IMR-90 (cell line): ENCODE measurements at regions not wholly inside any gene's neighbourhood (a gene's known extent, or its start where the extent isn't known, plus 50 kb on each side); places are given as distances from the start of the nearest gene placed in this dataset.

Experiments used
- ATAC-seq: fragments of 200-7000 bp; cut with Tn5 transposase; 2 replicates; pipeline ENCODE4 v1.9.1; 2020; ENCODE audit warnings: low read depth, mild to moderate bottlenecking, moderate library complexity
- BruUV-seq: library from RNA; stranded (reverse); fragments of 400-500 nt; replicated peaks from 2 replicates; lab custom pipeline; 2021; lab: Mats Ljungman, UMichigan
- CTCF ChIA-PET: fragments of 300-600 bp; formaldehyde crosslinking; extraction: SDS; loops from one replicate; lab custom pipeline; 2021; ENCODE audit warnings: antibody characterized with exemption; lab: Yijun Ruan, JAX
- POLR2A ChIA-PET: fragments of 300-600 bp; sonication (Branson Sonifier 250); formaldehyde crosslinking; loops from one replicate; lab custom pipeline; 2022; ENCODE audit warnings: antibody characterized with exemption; ENCODE audit not compliant: unreplicated experiment; lab: Charles Lee
- DNase-seq: peaks from one replicate; pipeline ENCODE4 v3.0.0; 2013
- H2AFZ ChIP-seq: replicated peaks from 2 replicates; pipeline ENCODE3; 2013; ENCODE audit warnings: low read length, mild to moderate bottlenecking; ENCODE audit not compliant: poor library complexity
- H2AK5ac ChIP-seq: 2 replicates; pipeline ENCODE4 v1.6.1; 2013; ENCODE audit warnings: low read depth, low read length, inconsistent platforms
- H2AK9ac ChIP-seq: replicated peaks from 2 replicates; pipeline ENCODE3; 2013; ENCODE audit warnings: mild to moderate bottlenecking, low read depth, low read length, moderate library complexity; ENCODE audit not compliant: poor library complexity
- H2BK120ac ChIP-seq: 2 replicates; pipeline ENCODE4 v1.6.1; 2013; ENCODE audit warnings: low read depth, low read length, inconsistent platforms
- H2BK15ac ChIP-seq: 3 replicates; pipeline ENCODE4 v1.6.1; 2013; ENCODE audit warnings: low read depth, low read length, inconsistent platforms
- H2BK20ac ChIP-seq: 2 replicates; pipeline ENCODE4 v1.6.1; 2013; ENCODE audit warnings: low read depth, mild to moderate bottlenecking, inconsistent platforms, low read length, moderate library complexity
- H2BK5ac ChIP-seq: 2 replicates; pipeline ENCODE4 v1.6.1; 2013; ENCODE audit warnings: mild to moderate bottlenecking, low read depth, low read length, inconsistent platforms; ENCODE audit not compliant: poor library complexity, severe bottlenecking
- H3K14ac ChIP-seq: replicated peaks from 2 replicates; pipeline ENCODE4 v1.6.1; 2013; ENCODE audit warnings: low read depth, low read length, inconsistent platforms
- H3K18ac ChIP-seq: 2 replicates; pipeline ENCODE4 v1.6.1; 2013; ENCODE audit warnings: low read depth, low read length, control low read depth
- H3K23ac ChIP-seq: 2 replicates; pipeline ENCODE4 v1.6.1; 2013; ENCODE audit warnings: low read depth, low read length, inconsistent platforms
- H3K27ac ChIP-seq: 2 replicates; pipeline ENCODE4 v1.5.1; 2013; ENCODE audit warnings: mild to moderate bottlenecking, control low read depth, low read length; ENCODE audit not compliant: insufficient read depth
- H3K27me3 ChIP-seq: 2 replicates; pipeline ENCODE4 v1.6.1; 2013; ENCODE audit warnings: low read length; ENCODE audit not compliant: control insufficient read depth, insufficient read depth
- H3K36me3 ChIP-seq: 2 replicates; pipeline ENCODE4 v1.6.1; 2013; ENCODE audit warnings: low read length, mixed read lengths; ENCODE audit not compliant: control insufficient read depth, insufficient read depth
- H3K4ac ChIP-seq: 2 replicates; pipeline ENCODE4 v1.6.1; 2013; ENCODE audit warnings: low read depth, low read length, inconsistent platforms
- H3K4me1 ChIP-seq: 2 replicates; pipeline ENCODE4 v1.6.1; 2013; ENCODE audit warnings: low read length, mixed read lengths; ENCODE audit not compliant: control insufficient read depth, insufficient read depth
- H3K4me2 ChIP-seq: 2 replicates; pipeline ENCODE4 v1.6.1; 2013; ENCODE audit warnings: low read depth, mild to moderate bottlenecking, control low read depth, low read length, moderate library complexity
- H3K4me3 ChIP-seq: 2 replicates; pipeline ENCODE4 v1.5.1; 2013; ENCODE audit warnings: low read depth, mild to moderate bottlenecking, control low read depth, low read length, moderate library complexity; ENCODE audit not compliant: insufficient read depth
- H3K56ac ChIP-seq: 2 replicates; pipeline ENCODE4 v1.6.1; 2013; ENCODE audit warnings: low read length, inconsistent platforms; ENCODE audit not compliant: insufficient read depth; ENCODE audit errors: extremely low read depth
- H3K79me1 ChIP-seq, 2 experiments: 2 replicates each; pipeline ENCODE4 v1.6.1; 2013; ENCODE audit warnings: low read length in 2 of 2, inconsistent platforms in 1 of 2, low read depth in 1 of 2
- H3K9ac ChIP-seq: 2 replicates; pipeline ENCODE4 v1.6.1; 2013; ENCODE audit warnings: low read depth, low read length, control low read depth
- H3K9me1 ChIP-seq: 2 replicates; pipeline ENCODE4 v1.6.1; 2013; ENCODE audit warnings: low read length, inconsistent platforms; ENCODE audit not compliant: insufficient read depth
- H3K9me3 ChIP-seq: 2 replicates; pipeline ENCODE4 v1.6.1; 2013; ENCODE audit warnings: low read length; ENCODE audit not compliant: control insufficient read depth, insufficient read depth
- H4K20me1 ChIP-seq: 2 replicates; pipeline ENCODE4 v1.6.1; 2013; ENCODE audit warnings: low read length, inconsistent platforms; ENCODE audit not compliant: insufficient read depth
- H4K5ac ChIP-seq: 2 replicates; pipeline ENCODE4 v1.6.1; 2013; ENCODE audit warnings: mild to moderate bottlenecking, low read depth, low read length, control low read depth
- H4K8ac ChIP-seq, 2 experiments: 2 replicates each; pipeline ENCODE4 v1.6.1; 2013; ENCODE audit warnings: low read depth in 2 of 2, low read length in 2 of 2, control low read depth in 1 of 2, inconsistent platforms in 1 of 2
- H4K91ac ChIP-seq: 2 replicates; pipeline ENCODE4 v1.6.1; 2013; ENCODE audit warnings: low read depth, low read length, inconsistent platforms; ENCODE audit not compliant: insufficient read depth
- BHLHE40 ChIP-seq: fragments of 150-350 bp; IDR thresholded peaks from 2 replicates; pipeline ENCODE4 v1.6.1; 2016; ENCODE audit warnings: mild to moderate bottlenecking, low read depth, low read length
- CEBPB ChIP-seq: IDR thresholded peaks from 2 replicates; pipeline ENCODE4 v1.6.1; 2012; ENCODE audit warnings: low read depth, low read length, improper control_type of control experiment
- CHD1 ChIP-seq: IDR thresholded peaks from 2 replicates; pipeline ENCODE4 v1.6.1; 2012; ENCODE audit warnings: low read depth, low read length, improper control_type of control experiment
- FOS ChIP-seq: fragments of 150-350 bp; IDR thresholded peaks from 2 replicates; pipeline ENCODE4 v1.6.1; 2016; ENCODE audit warnings: low read depth, low read length
- MAFK ChIP-seq: IDR thresholded peaks from 2 replicates; pipeline ENCODE4 v1.6.1; 2012; ENCODE audit warnings: low read depth, low read length, improper control_type of control experiment
- MAZ ChIP-seq: IDR thresholded peaks from 2 replicates; pipeline ENCODE4 v1.6.1; 2012; ENCODE audit warnings: low read depth, mild to moderate bottlenecking, low read length, improper control_type of control experiment, moderate library complexity, borderline replicate concordance
- MXI1 ChIP-seq: IDR thresholded peaks from 2 replicates; pipeline ENCODE4 v1.6.1; 2012; ENCODE audit warnings: low read depth, mild to moderate bottlenecking, low read length, moderate library complexity, borderline replicate concordance
- NFE2L2 ChIP-seq: fragments of 150-350 bp; IDR thresholded peaks from 2 replicates; pipeline ENCODE4 v1.6.1; 2016; ENCODE audit warnings: low read depth, mild to moderate bottlenecking, low read length
- POLR2A ChIP-seq: IDR thresholded peaks from 2 replicates; pipeline ENCODE4 v1.6.1; 2012; ENCODE audit warnings: mild to moderate bottlenecking, low read depth, low read length
- RAD21 ChIP-seq: IDR thresholded peaks from 2 replicates; pipeline ENCODE4 v1.6.1; 2012; ENCODE audit warnings: low read length, improper control_type of control experiment
- RCOR1 ChIP-seq: IDR thresholded peaks from 2 replicates; pipeline ENCODE4 v1.6.1; 2012; ENCODE audit warnings: mild to moderate bottlenecking, low read length, improper control_type of control experiment; ENCODE audit not compliant: insufficient replicate concordance
- RFX5 ChIP-seq: IDR thresholded peaks from 2 replicates; pipeline ENCODE4 v1.8.0; 2012; ENCODE audit warnings: low read depth, mild to moderate bottlenecking, low read length, moderate library complexity
- SMC3 ChIP-seq: fragments of 150-350 bp; IDR thresholded peaks from 2 replicates; pipeline ENCODE4 v1.6.1; 2016; ENCODE audit warnings: low read depth, mild to moderate bottlenecking, antibody characterized with exemption, low read length, moderate library complexity
- WGBS, 2 experiments: methylation state at CpG; one replicate each; pipeline versions ENCODE4 v1.1.5 to v1.1.7; 2013; ENCODE audit warnings: missing lambda C conversion rate in 2 of 2; ENCODE audit not compliant: insufficient read length in 1 of 2; ENCODE audit errors: extremely low coverage in 2 of 2; 5-methylcytosine and 5-hydroxymethylcytosine counted together
- dilution Hi-C: fragments of 300-500 bp; cut with HindIII; formaldehyde crosslinking; loops from one replicate; pipeline ENCODE4 v1.14.3; 2018; ENCODE audit warnings: low sequenced_read_pairs; ENCODE audit not compliant: unreplicated experiment
- in situ Hi-C: fragments of 300-500 bp; cut with MboI; formaldehyde crosslinking; loops from 3 replicates; pipeline ENCODE4 v1.14.3; 2019; ENCODE audit warnings: low sequenced_read_pairs, inconsistent platforms, mixed read lengths
- intact Hi-C: fragments of 100-400 bp; cut with micrococcal nuclease; formaldehyde crosslinking; loops from 2 replicates; pipeline ENCODE4 v1.10.0; 2022
- TF ChIP-seq, protein P1 (sequence below): fragments of 150-350 bp; IDR thresholded peaks from 2 replicates; pipeline ENCODE4 v1.6.1; 2017; ENCODE audit warnings: mild to moderate bottlenecking, antibody characterized with exemption, low read length, low read depth
- TF ChIP-seq, protein P2 (sequence below): fragments of 150-350 bp; IDR thresholded peaks from 2 replicates; pipeline ENCODE4 v1.6.1; 2016; ENCODE audit warnings: low read depth, mild to moderate bottlenecking, low read length, moderate library complexity, borderline replicate concordance
- TF ChIP-seq, protein P3 (sequence below): conservative IDR thresholded peaks from 2 replicates; pipeline ENCODE4 v1.5.1; 2012; ENCODE audit warnings: mild to moderate bottlenecking, low read depth, low read length, improper control_type of control experiment

DNA sequence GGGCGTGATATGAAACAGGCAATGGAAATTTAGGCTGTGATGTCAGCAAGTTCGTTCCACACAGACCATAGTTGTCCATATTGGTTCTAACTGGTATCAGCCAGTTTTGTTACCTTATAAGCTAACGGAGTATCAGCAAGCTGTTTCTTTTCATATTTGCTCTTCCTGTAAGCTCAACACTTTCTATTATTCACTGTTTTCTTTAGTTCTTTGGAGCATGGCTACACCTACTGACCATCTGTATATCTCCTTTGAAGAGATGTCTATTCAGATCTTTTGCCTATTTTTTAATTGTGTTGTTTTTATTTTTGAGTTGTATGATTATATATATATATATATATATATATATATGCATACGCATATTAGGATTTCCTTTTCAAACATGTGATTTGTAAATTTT is 1057.2 kb upstream of the CDH10 start:
- ChIA-PET CTCF (interaction anchor here (1.1 kb wide), 1 partner anchor 10 kb away, joined by 4 read pairs; no protein-coding TSS in a partner anchor), POLR2A (no interaction called here)
- Histone ChIP-seq H3K36me3 (no peaks in the 10 kb centered on the region), H4K20me1 (no peaks in the 10 kb centered on the region), H3K14ac (no peak overlapping the region), H3K9me3 (peaks cover 4% of the 10 kb centered on the region; the same call in 1 of the 2 replicates), H2BK20ac (no peak overlapping the region), H3K23ac (no peak overlapping the region), H3K18ac (no peak overlapping the region), H3K27ac (no peak overlapping the region), H3K56ac (no peak overlapping the region), H3K4me3 (no peak overlapping the region), H2AK5ac (no peak overlapping the region), H4K91ac (no peak overlapping the region), H3K4me1 (no peaks in the 10 kb centered on the region), H2BK5ac (no peak overlapping the region), H3K79me1 (no peaks in the 10 kb centered on the region), H3K27me3 (no peaks in the 10 kb centered on the region), H2BK120ac (no peak overlapping the region), H3K9ac (no peak overlapping the region), H2AK9ac (no peak overlapping the region), H3K4ac (no peak overlapping the region), H4K5ac (no peak overlapping the region), H3K4me2 (no peak overlapping the region), H4K8ac (no peak overlapping the region), H2BK15ac (no peak overlapping the region), H3K9me1 (no peaks in the 10 kb centered on the region), H2AFZ (no peak overlapping the region)
- in situ Hi-C loops = no loop called here
- dilution Hi-C loops = no loop called here
- WGBS, 2 experiments = no CpG with 5 or more reads among the region's 4 CpGs
- ATAC-seq (no peak), DNase-seq (no peak)
- intact Hi-C loops = loop anchor here (1.0 kb wide), 1 partner anchor 31 kb away; no protein-coding TSS in a partner anchor
- no peak for TF ChIP-seq MXI1
- TF ChIP-seq, protein P1, sequence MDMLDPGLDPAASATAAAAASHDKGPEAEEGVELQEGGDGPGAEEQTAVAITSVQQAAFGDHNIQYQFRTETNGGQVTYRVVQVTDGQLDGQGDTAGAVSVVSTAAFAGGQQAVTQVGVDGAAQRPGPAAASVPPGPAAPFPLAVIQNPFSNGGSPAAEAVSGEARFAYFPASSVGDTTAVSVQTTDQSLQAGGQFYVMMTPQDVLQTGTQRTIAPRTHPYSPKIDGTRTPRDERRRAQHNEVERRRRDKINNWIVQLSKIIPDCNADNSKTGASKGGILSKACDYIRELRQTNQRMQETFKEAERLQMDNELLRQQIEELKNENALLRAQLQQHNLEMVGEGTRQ = no peak
- TF ChIP-seq POLR2A = no peak
- TF ChIP-seq MAFK = no peak
- TF ChIP-seq RCOR1 = no peak
- TF ChIP-seq RFX5 = no peak
- no peak for TF ChIP-seq MAZ
- TF ChIP-seq, protein P2, sequence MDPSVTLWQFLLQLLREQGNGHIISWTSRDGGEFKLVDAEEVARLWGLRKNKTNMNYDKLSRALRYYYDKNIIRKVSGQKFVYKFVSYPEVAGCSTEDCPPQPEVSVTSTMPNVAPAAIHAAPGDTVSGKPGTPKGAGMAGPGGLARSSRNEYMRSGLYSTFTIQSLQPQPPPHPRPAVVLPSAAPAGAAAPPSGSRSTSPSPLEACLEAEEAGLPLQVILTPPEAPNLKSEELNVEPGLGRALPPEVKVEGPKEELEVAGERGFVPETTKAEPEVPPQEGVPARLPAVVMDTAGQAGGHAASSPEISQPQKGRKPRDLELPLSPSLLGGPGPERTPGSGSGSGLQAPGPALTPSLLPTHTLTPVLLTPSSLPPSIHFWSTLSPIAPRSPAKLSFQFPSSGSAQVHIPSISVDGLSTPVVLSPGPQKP = no peak
- TF ChIP-seq CEBPB = no peak
- TF ChIP-seq CHD1 = no peak
- no peak for TF ChIP-seq BHLHE40
- no peak for TF ChIP-seq NFE2L2
- no peak for TF ChIP-seq RAD21
- TF ChIP-seq, protein P3, sequence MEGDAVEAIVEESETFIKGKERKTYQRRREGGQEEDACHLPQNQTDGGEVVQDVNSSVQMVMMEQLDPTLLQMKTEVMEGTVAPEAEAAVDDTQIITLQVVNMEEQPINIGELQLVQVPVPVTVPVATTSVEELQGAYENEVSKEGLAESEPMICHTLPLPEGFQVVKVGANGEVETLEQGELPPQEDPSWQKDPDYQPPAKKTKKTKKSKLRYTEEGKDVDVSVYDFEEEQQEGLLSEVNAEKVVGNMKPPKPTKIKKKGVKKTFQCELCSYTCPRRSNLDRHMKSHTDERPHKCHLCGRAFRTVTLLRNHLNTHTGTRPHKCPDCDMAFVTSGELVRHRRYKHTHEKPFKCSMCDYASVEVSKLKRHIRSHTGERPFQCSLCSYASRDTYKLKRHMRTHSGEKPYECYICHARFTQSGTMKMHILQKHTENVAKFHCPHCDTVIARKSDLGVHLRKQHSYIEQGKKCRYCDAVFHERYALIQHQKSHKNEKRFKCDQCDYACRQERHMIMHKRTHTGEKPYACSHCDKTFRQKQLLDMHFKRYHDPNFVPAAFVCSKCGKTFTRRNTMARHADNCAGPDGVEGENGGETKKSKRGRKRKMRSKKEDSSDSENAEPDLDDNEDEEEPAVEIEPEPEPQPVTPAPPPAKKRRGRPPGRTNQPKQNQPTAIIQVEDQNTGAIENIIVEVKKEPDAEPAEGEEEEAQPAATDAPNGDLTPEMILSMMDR = no peak
- no peak for TF ChIP-seq SMC3
- TF ChIP-seq FOS = no peak
- no TSS peak for BruUV-seq
